ENCODE measurements at regions not wholly inside any gene's neighbourhood (a gene's known extent, or its start where the extent isn't known, plus 50 kb on each side); places are given as distances from the start of the nearest gene placed in this dataset.

- TF ChIP-seq POU5F1 (IDR thresholded peaks at IDR 0.05; ENCODE audit: low read depth, low read length), result no peak
- no peak for TF ChIP-seq TCF12 (IDR thresholded peaks at IDR 0.05; ENCODE audit: low read depth, low read length)
- TF ChIP-seq RFX5 (IDR thresholded peaks at IDR 0.05; ENCODE audit: borderline replicate concordance, low read depth, low read length), result no peak
- TF ChIP-seq SIN3A (conservative IDR thresholded peaks at IDR 0.05 in 1 of 2, IDR thresholded peaks at IDR 0.05 in 1 of 2; ENCODE audit: low read depth in 1 of 2, low read length in 2 of 2), result no peak
- TF ChIP-seq SIX5 (IDR thresholded peaks at IDR 0.05; ENCODE audit: low read depth, low read length), result no peak
- no peak for TF ChIP-seq EGR1 (IDR thresholded peaks at IDR 0.05; ENCODE audit: borderline replicate concordance, low read depth, low read length)
Measured at GRCh38 chr21:31489726-31490125, 145.7 kb upstream of the TIAM1 start (continued).
